Ammon's horn (tissue), 1 donor: ENCODE measurements at regions not wholly inside any gene's neighbourhood (a gene's known extent, or its start where the extent isn't known, plus 50 kb on each side); places are given as distances from the start of the nearest gene placed in this dataset.
A peak's percentile ranks its signal among the peaks of the same experiment; 100 is the strongest.
"Not testable (repeated sequence)": the region's sequence is repeated elsewhere in the genome, so short reads cannot be mapped to it uniquely, and the experiment has no call there.

Experiments
- DNase-seq: peaks from one replicate; pipeline ENCODE4 v3.0.0-alpha.2; 2016; ENCODE audit warnings: low spot score

DNA sequence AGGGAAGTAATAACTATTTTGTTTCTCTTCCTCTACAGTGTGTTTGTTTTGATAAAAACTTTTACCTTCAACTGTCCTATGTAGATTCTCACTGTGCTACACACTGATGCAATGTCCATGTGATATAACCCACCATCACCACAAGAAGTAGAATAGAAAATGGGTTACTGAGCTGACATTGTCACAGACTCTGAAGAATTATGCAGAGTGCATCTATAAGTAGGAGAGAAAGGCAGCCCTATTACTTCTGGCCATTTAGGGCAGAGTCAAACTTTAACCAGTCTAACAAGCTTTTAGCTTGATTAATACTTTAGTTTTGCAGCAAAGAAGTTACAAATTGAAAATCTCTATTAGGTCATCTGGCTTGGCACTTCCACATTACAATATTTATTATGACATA lies 354.0 kb upstream of the CDH8 start:
- no peak for DNase-seq

GRCh38 chr16:62386411-62386810 lies 350.2 kb upstream of the CDH8 start:
- DNase-seq, result no peak

GRCh38 chr16:62383941-62384340 lies 347.7 kb upstream of the CDH8 start:
- DNase-seq, result no peak

- no peak for DNase-seq
Observed at GRCh38 chr16:62370445-62370844, 334.2 kb upstream of the CDH8 start.

GRCh38 chr16:62363501-62363900 lies 327.3 kb upstream of the CDH8 start:
- peak; percentile 19 for DNase-seq

DNA sequence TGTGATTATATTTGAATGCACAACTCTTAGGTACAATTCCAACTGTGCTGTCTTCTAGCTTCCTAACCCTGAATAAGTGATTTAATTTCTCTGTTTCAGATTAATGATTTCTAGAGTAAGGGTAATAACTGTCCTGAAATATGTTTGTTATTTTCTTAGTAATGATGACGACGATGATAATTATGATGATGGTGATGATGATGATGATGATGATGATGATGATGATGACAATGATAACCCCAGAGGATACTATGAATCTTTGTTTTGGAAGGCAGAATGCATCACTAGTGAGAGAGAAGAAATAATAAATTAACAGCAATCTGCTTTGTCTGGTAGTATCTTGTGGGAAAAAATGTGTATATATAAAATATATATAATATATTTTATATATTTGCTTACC lies 317.1 kb upstream of the CDH8 start:
- no peak for DNase-seq

DNA sequence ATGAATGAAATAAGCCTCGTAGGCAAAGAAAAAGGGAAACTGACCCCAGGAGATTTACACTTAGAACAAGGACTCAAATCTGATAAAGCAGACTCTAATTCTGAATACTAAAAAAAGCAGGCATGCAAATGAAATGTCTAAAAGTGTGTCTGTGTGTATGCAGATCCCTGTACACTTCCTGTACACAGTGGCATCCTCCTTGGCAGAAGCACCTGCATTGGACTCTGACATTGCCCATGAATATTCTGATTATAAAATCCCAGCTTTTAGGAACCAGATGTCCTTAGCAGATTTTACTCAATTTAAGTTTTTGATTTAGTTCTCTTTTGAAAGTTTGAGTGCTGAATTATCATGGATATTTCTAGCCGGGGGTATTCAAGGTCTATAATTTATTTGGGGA lies 306.0 kb upstream of the CDH8 start:
- DNase-seq, result no peak

DNA sequence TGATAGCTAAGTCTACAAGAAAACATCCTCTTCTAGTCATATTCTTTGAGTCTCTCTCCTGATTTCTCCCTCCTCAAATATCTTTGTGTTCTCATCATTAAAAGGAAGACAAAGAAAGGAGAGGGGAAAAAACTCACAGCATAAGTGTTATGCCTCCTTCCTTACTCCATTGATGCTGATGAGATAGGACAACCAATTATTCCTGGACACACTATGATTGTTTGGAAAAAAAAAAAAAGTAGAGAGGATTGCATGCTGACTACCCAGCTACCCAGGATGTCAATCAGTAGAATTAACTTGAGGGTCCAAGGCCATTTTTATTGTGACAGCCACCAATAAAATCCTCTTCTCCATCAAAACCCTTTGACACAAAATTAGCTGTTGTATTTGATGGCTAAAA lies 299.1 kb upstream of the CDH8 start:
- DNase-seq, result no peak

DNA sequence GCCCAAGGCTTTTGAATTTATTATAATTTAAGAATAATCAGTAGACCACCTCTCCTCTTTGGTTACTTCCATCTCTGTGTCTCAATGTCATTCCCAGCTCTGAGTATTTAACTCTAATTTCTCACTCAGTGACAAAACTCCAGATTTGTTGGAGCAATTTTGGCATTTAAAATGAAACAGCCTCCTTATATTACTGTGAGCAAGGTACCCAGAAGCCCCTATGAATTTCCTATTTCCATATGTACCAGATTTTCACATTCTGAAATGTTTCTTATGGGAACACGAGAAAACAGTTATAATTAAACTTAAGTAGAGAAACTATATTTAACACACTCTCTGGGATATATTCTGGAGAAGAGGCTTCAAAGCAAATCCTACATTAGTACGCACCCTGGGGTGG lies 285.4 kb upstream of the CDH8 start:
- DNase-seq, result no peak

GRCh38 chr16:62298600-62298999 lies 262.4 kb upstream of the CDH8 start:
- DNase-seq, result peak; percentile 20

DNA sequence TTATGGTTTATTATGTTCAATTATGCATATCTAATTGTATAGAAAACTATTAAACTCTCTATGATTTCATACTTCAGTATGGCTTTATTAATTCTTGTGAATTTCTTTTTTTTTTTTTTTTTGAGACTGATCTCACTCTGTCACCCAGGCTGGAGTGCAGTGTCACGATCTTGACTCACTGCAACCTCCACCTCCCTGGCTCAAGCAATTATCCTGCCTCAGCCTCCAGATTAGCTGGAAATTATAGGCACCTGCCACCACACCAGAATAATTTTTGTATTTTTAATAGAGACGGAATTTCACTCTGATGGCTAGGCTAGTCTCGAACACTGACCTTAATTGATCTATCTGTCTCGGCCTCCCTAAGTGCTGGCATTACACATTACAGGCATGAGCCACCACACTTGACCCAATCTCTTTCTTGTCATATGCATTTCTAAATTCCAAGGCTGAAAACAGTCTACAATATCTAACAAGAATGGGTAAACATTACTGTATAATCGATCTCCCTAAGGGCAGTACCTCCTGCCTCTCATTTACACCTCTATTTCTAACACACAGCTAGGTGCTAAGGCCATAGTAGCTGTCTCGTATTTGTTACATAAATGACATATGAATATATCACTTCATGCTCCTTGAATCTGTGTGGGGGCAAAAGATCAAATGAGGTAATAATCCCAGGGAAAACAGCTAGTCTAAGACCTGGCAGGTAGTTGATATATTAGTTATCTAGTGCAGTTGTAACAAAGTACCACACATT lies 258.2 kb upstream of the CDH8 start:
- no peak for DNase-seq

DNA sequence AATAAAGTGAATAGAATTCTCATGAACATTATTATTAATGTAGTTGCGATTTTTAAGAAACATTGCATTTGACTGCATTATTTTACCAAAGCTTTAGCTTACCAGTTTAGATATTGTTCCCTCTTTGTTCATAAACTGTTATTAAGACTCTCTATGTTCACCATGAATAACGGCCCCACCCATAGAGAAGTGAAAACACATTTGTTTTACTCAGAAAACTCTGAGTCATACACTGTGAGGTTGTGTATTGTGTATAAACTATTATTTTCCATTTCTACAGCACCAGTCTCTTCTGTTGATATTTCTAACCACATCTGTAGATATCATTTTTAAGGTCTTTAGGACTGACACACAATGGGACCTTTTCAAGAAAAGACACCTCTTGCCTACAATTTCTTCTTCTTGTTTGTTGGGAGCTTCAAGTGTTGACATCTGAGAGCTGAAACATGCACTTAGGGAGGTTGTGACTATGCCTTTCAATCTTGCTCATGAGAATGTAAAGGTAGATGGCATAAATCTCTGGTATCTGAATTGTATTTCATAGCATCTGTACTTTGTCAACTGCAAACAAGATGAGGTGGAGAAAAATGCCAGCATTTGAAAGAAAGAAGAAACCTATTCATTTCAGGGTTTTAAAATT lies 252.9 kb upstream of the CDH8 start:
- no peak for DNase-seq

DNA sequence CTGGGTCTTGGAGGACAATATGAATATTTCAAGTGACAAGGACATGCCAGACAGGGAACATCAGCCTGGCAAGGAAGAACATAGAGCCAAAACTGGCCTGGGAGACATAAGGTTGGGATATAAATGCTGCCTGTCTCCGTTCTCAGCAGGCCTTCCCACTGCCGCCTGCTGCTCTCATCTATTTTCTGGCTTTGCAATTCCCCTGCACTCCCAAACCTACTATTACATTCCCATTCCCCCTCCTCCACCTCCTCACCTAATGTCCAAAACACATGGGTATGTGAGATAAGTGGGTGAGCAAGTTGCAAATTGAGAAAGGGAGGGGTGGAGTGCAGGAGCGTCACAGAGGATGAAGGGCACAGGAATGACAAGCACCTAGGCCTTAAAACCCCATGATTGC lies 244.3 kb upstream of the CDH8 start:
- peak; percentile 54 for DNase-seq

- DNase-seq, result no peak
Observed at GRCh38 chr16:62277942-62278341, 241.7 kb upstream of the CDH8 start.

- DNase-seq, result no peak
Observed at GRCh38 chr16:62276637-62277036, 240.4 kb upstream of the CDH8 start.

DNA sequence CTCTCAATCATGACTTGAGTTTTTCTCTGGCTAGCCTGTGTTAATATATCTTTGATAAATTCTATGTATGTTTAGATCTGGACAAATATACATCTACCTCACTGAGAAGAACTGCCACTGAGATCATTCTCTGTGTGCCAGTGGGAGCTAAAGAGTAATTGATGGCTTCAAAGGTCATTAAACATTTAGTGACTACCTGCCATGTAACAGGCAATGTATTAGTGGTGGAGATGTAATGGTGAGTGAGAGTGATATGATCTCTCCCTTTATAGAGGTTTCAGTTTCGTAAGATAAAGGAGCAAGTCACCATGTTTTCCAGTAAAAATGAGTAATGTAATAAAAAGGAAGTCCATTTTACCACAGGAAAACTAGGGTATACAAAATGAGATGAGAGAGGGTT lies 235.8 kb upstream of the CDH8 start:
- DNase-seq, result no peak

GRCh38 chr16:62261760-62262159 lies 225.5 kb upstream of the CDH8 start:
- no peak for DNase-seq

- DNase-seq, result not testable (repeated sequence)
Observed at GRCh38 chr16:62258931-62259435, 222.7 kb upstream of the CDH8 start.

- DNase-seq, result peak; percentile 4
Observed at GRCh38 chr16:62256406-62256805, 220.2 kb upstream of the CDH8 start.

GRCh38 chr16:62254847-62255246 lies 218.6 kb upstream of the CDH8 start:
- no peak for DNase-seq

GRCh38 chr16:62254372-62254771 lies 218.1 kb upstream of the CDH8 start:
- DNase-seq, result no peak

GRCh38 chr16:62253966-62254365 lies 217.7 kb upstream of the CDH8 start:
- DNase-seq, result no peak

DNA sequence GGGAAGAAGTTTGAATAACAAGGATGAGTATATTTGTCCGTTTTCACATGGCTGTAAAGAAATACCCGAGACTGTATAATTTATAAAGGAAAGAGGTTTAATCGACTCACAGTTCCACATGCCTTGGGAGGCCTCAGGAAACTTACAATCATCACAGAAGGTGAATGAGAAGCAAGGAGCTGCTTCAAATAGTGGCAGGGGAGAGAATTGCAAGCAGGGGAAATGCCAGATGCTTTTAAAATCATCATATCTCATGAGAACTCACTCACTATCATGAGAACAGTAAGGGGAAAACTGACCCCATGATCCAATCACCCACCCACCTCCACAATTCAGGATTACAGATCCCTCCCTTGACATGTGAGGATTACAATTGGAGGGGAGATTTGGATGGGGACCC lies 212.8 kb upstream of the CDH8 start:
- no peak for DNase-seq

DNA sequence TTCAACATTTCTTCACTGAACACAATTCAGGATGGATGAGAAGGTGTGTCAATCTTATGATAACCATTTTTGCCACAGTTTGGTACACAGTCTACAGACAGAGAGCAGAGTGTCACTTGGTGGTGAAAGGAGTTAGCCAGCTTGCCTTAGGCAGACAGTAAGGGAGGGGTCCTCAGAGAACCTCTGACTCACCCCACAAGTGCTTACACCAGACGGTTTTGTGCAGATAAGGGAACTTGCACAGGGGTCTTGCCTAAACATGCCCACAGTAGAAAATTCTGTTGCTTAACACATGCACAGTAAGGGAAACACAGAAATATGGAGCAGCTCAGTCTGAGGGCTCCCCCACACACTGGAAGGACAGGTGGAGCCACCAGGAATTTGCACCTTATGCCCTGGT lies 204.5 kb upstream of the CDH8 start:
- DNase-seq, result no peak
